ENCODE measurements at regions not wholly inside any gene's neighbourhood (a gene's known extent, or its start where the extent isn't known, plus 50 kb on each side); places are given as distances from the start of the nearest gene placed in this dataset.
"Not testable (repeated sequence)": the region's sequence is repeated elsewhere in the genome, so short reads cannot be mapped to it uniquely, and the experiment has no call there.

DNA sequence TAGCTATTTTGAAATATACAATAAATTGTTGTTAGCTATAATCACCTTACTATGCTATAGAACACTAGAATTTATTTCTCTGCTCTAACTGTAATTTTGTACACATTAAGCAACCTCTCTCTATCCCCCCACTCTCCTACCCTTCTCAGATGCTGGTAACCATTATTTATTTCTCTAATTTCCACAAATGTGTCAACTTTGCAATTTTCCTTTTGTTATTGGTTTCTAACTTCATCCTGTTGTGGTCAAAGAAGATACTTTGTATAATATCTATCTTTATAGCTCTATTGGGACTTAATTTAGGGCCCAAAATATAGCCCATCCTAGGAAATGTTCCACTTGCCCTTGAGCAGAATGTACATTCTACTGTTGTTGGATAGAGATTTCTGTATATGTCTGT, 229.3 kb downstream of the SATB1 start:
- Mint-ChIP-seq H3K27ac (no peak overlapping the region), H3K27me3 (peaks cover 2% of the 10 kb centered on the region), H3K4me1 (peaks cover 1% of the 10 kb centered on the region), H3K9me3 (no peaks in the 10 kb centered on the region), H3K36me3 (ENCODE audit: low read depth) (no peaks in the 10 kb centered on the region), H3K4me3 (no peak overlapping the region)
- no peak for DNase-seq
- CTCF ChIA-PET, result no interaction called here
- POLR2A ChIA-PET, result no interaction called here

DNA sequence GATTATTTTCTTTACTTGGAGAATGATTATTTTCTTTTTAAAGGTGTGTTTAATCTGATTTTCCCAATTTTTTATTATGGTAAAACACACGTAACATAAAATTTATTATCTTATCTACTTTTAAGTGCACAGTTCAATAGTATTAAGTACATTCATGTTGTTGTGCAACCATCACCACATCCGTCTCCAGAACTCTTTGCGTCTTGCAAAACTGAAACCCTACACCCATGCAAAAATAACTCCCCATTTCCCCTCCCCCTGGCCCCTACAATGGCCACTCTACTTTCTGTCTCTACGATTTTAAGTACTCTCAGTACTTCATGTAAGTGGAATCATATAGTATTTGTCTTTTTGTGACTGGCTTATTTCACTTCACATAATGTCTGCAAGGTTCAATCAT, 230.7 kb downstream of the SATB1 start:
- CTCF ChIA-PET, result no interaction called here
- no peaks in the 10 kb centered on the region for H3K9me3 Mint-ChIP-seq

DNA sequence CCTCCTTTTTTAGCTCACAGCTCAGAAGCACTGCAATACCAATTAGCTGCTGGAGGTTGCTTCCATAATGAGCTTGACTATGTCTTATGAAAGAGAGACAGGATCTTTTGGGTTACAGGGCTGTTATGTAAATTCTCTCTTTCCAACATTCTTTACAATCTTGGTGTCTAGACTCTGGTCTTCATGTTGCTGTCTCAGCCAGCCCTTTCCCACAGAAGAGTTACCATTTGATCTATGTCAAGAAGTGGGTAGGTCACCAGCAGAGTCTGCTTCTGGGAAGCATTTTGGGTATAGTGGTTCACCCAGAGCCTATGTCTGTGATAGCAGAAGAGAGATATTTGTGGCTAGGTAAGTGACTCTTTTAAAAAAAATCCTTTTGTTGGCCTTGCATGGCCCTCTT, 234.5 kb downstream of the SATB1 start:
- ChIA-PET POLR2A (no interaction called here), CTCF (no interaction called here)
- no peak overlapping the region for H3K27ac Mint-ChIP-seq

More for the DNA sequence above, 230.7 kb downstream of the SATB1 start:
- peaks cover under 1% of the 10 kb centered on the region for H3K27me3 Mint-ChIP-seq
- no peak overlapping the region for H3K4me3 Mint-ChIP-seq
- no peak overlapping the region for H3K27ac Mint-ChIP-seq
- peaks cover 1% of the 10 kb centered on the region for H3K4me1 Mint-ChIP-seq
- no peak for DNase-seq
- no peaks in the 10 kb centered on the region for H3K36me3 Mint-ChIP-seq (ENCODE audit: low read depth)
- POLR2A ChIA-PET, result no interaction called here

GRCh38 chr3:18189282-18190050, 235.7 kb downstream of the SATB1 start:
- ChIA-PET CTCF (no interaction called here), POLR2A (no interaction called here)
- no peaks in the 10 kb centered on the region for H3K9me3 Mint-ChIP-seq
- no peak overlapping the region for H3K4me3 Mint-ChIP-seq
- peaks cover 2% of the 10 kb centered on the region for H3K27me3 Mint-ChIP-seq
- H3K4me1 Mint-ChIP-seq, result no peaks in the 10 kb centered on the region
- no peak for DNase-seq
- no peak overlapping the region for H3K27ac Mint-ChIP-seq
- no peaks in the 10 kb centered on the region for H3K36me3 Mint-ChIP-seq (ENCODE audit: low read depth)

More for the DNA sequence above, 234.5 kb downstream of the SATB1 start:
- peaks cover 2% of the 10 kb centered on the region for H3K27me3 Mint-ChIP-seq
- no peak overlapping the region for H3K4me3 Mint-ChIP-seq
- no peaks in the 10 kb centered on the region for H3K9me3 Mint-ChIP-seq
- no peak for DNase-seq
- H3K36me3 Mint-ChIP-seq (ENCODE audit: low read depth), result no peaks in the 10 kb centered on the region
- H3K4me1 Mint-ChIP-seq, result peaks cover 1% of the 10 kb centered on the region

GRCh38 chr3:18188491-18188890, 236.6 kb downstream of the SATB1 start:
- no peaks in the 10 kb centered on the region for H3K4me1 Mint-ChIP-seq
- no peak overlapping the region for H3K4me3 Mint-ChIP-seq
- ChIA-PET POLR2A (no interaction called here), CTCF (no interaction called here)
- H3K36me3 Mint-ChIP-seq (ENCODE audit: low read depth), result no peaks in the 10 kb centered on the region
- H3K9me3 Mint-ChIP-seq, result no peaks in the 10 kb centered on the region
- no peak overlapping the region for H3K27ac Mint-ChIP-seq
- DNase-seq, result no peak
- H3K27me3 Mint-ChIP-seq, result peaks cover 2% of the 10 kb centered on the region

DNA sequence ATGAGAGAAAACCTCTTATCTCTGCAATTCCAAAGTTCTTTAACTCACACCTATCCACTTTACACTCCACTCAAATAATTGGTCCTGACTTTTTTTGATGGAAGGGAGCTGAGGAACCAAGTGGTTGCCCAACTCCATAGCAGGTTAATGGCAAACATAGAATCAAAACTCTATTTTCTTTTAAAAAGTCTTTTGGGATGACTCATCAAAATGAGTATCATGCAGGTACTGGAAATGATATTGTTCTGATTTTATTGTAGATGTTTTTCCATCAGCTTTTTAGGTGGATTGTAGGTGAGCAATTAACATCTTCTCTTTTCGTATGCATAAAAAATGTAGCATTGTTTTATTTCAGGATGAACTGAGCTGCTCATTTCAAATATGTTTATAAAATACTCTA, 239.5 kb downstream of the SATB1 start:
- H3K36me3 Mint-ChIP-seq (ENCODE audit: low read depth), result no peaks in the 10 kb centered on the region
- no peak overlapping the region for H3K27ac Mint-ChIP-seq
- CTCF ChIA-PET, result no interaction called here

DNA sequence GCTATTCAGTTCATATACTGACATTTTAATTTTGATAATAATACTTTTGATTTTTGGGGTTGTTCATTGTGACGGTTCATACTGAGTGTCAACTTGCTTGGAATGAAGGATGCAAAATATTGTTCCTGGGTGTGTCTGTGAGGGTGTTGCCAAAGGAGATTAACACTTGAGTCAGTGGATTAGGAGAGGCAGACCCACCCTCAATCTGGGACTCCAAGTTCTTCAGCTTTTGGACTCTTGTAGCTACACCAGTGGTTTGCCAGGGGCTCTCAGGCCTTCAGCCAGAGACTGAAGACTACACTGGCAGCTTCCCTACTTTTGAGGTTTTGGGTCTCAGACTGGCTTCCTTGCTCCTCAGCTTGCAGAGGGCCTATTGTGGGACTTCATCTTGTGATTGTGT, 242.2 kb downstream of the SATB1 start:
- H3K4me3 Mint-ChIP-seq; H3K36me3 Mint-ChIP-seq (ENCODE audit: low read depth); DNase-seq; H3K4me1 Mint-ChIP-seq; POLR2A ChIA-PET; H3K27ac Mint-ChIP-seq; CTCF ChIA-PET; H3K9me3 Mint-ChIP-seq: not testable (repeated sequence)
- peaks cover 12% of the 10 kb centered on the region for H3K27me3 Mint-ChIP-seq

More for the DNA sequence above, 239.5 kb downstream of the SATB1 start:
- no peaks in the 10 kb centered on the region for H3K4me1 Mint-ChIP-seq
- no peak for DNase-seq
- H3K9me3 Mint-ChIP-seq, result no peaks in the 10 kb centered on the region
- peaks cover 5% of the 10 kb centered on the region for H3K27me3 Mint-ChIP-seq
- H3K4me3 Mint-ChIP-seq, result no peak overlapping the region
- POLR2A ChIA-PET, result no interaction called here

GRCh38 chr3:18179521-18179920, 245.6 kb downstream of the SATB1 start:
- H3K27ac Mint-ChIP-seq, result no peak overlapping the region
- no peaks in the 10 kb centered on the region for H3K9me3 Mint-ChIP-seq
- H3K36me3 Mint-ChIP-seq (ENCODE audit: low read depth), result no peaks in the 10 kb centered on the region
- no peaks in the 10 kb centered on the region for H3K4me1 Mint-ChIP-seq
- POLR2A ChIA-PET, result no interaction called here
- no peak overlapping the region for H3K4me3 Mint-ChIP-seq
- CTCF ChIA-PET, result no interaction called here
- peaks cover 12% of the 10 kb centered on the region for H3K27me3 Mint-ChIP-seq
- DNase-seq, result no peak

GRCh38 chr3:18177271-18177670, 247.9 kb downstream of the SATB1 start:
- no peak overlapping the region for H3K4me3 Mint-ChIP-seq
- CTCF ChIA-PET, result no interaction called here

GRCh38 chr3:18173891-18174290, 251.2 kb downstream of the SATB1 start:
- H3K4me1 Mint-ChIP-seq; DNase-seq; H3K36me3 Mint-ChIP-seq (ENCODE audit: low read depth); H3K9me3 Mint-ChIP-seq; H3K27ac Mint-ChIP-seq; H3K4me3 Mint-ChIP-seq; CTCF ChIA-PET; POLR2A ChIA-PET; H3K27me3 Mint-ChIP-seq: not testable (repeated sequence)

More at GRCh38 chr3:18177271-18177670, 247.9 kb downstream of the SATB1 start:
- no peak for DNase-seq
- Mint-ChIP-seq H3K27ac (no peak overlapping the region), H3K9me3 (no peaks in the 10 kb centered on the region), H3K27me3 (peaks cover 12% of the 10 kb centered on the region), H3K4me1 (no peaks in the 10 kb centered on the region), H3K36me3 (ENCODE audit: low read depth) (no peaks in the 10 kb centered on the region)
- POLR2A ChIA-PET, result no interaction called here

- ChIA-PET CTCF (no interaction called here), POLR2A (no interaction called here)
- DNase-seq, result no peak
- H3K27me3 Mint-ChIP-seq, result peaks cover 11% of the 10 kb centered on the region
- H3K9me3 Mint-ChIP-seq, result no peaks in the 10 kb centered on the region
- no peak overlapping the region for H3K4me3 Mint-ChIP-seq
- no peaks in the 10 kb centered on the region for H3K4me1 Mint-ChIP-seq
- no peak overlapping the region for H3K27ac Mint-ChIP-seq
- H3K36me3 Mint-ChIP-seq (ENCODE audit: low read depth), result no peaks in the 10 kb centered on the region
Observed at GRCh38 chr3:18159681-18160080, 265.5 kb downstream of the SATB1 start.

DNA sequence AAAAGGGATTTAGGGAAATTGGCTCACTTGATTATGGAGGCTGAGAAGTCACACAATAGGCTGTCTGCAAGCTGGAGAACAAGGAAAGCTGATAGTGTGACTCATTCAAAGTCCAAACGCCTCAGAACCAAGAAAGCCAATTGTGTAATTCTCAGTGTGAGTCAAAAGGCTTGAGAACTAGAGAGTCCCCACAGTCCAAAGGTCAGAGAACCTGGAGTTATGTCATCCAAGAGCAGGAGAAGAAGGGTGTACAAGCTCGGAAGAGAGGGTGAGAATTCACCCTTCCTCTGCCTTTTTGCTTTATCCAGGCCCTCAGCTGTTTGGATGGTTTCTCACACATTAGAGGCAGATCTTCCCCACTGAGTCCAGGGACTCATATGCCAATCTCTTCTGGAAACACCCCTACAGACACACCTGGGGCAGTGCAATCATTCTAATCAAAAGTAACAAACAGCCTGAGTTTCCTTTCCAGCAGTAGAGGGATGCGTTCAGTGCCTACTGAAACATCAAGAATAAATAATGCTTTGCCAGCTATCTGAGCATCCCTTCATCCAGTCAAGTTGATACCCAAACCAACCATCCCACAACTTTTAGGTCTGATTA, 271.5 kb downstream of the SATB1 start:
- ChIA-PET POLR2A (no interaction called here), CTCF (no interaction called here)
- no peak for DNase-seq
- Mint-ChIP-seq H3K27me3 (peaks cover 4% of the 10 kb centered on the region), H3K36me3 (ENCODE audit: low read depth) (no peaks in the 10 kb centered on the region), H3K4me3 (no peak overlapping the region), H3K9me3 (no peaks in the 10 kb centered on the region), H3K27ac (no peak overlapping the region), H3K4me1 (no peaks in the 10 kb centered on the region)

DNA sequence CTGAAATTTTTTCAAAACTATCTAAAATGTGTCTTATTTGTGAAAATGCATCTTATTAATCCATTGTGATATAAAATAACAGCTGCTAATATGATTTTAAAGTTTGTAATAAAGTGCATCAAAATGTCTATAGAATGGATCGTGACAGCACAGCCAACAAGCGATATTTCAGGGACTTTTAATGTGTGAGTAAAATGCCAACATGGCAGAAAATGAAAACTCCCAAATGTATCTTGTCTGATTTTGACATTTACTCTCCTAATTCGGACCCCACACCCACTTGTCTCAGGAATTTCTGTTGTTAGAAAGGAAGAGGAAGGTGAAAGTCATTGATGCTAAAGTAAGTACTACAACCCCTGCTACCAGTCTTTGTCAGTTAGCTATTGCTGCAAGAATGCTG, 273.9 kb downstream of the SATB1 start:
- CTCF ChIA-PET, result no interaction called here

DNA sequence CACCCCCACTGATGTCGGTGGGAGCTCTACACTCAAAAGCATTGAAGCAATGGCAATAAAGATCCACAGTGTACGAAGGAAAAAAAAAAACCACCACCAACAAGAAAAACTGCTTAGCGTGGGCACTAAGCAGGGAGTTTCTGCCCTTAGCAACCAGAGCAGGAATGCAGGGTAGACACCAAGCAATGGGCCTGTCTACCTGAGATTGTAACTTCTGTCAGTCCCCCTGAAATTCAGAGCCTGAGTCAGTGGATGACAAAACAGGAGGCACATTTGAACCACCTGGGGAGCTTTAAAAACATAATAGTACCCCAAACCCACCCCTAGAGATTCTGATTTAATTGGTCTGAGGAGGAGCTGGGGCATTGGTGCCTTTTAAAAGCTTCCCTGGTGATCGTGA, 275.2 kb downstream of the SATB1 start:
- DNase-seq, result no peak
- Mint-ChIP-seq H3K27me3 (peaks cover under 1% of the 10 kb centered on the region), H3K9me3 (no peaks in the 10 kb centered on the region), H3K36me3 (ENCODE audit: low read depth) (no peaks in the 10 kb centered on the region), H3K27ac (no peak overlapping the region), H3K4me3 (no peak overlapping the region), H3K4me1 (no peaks in the 10 kb centered on the region)
- ChIA-PET CTCF (no interaction called here), POLR2A (no interaction called here)

More for the DNA sequence above, 273.9 kb downstream of the SATB1 start:
- Mint-ChIP-seq H3K27ac (no peak overlapping the region), H3K4me3 (no peak overlapping the region), H3K9me3 (no peaks in the 10 kb centered on the region), H3K27me3 (peaks cover 4% of the 10 kb centered on the region), H3K36me3 (ENCODE audit: low read depth) (no peaks in the 10 kb centered on the region), H3K4me1 (no peaks in the 10 kb centered on the region)
- POLR2A ChIA-PET, result no interaction called here
- DNase-seq, result no peak

All from activated CD4-positive, alpha-beta memory T cell treated with anti-CD3 and anti-CD28 coated beads, Interleukin-2, amount 10 ng/mL, durations not matched to agents 7 days and 5 days (primary cell).